Astrocyte (in vitro differentiated cells and primary cell): ENCODE measurements at regions not wholly inside any gene's neighbourhood (a gene's known extent, or its start where the extent isn't known, plus 50 kb on each side); places are given as distances from the start of the nearest gene placed in this dataset.

Source experiments
- EZH2 ChIP-seq: IDR thresholded peaks from 2 replicates; pipeline ENCODE4 v1.6.1; 2012; ENCODE audit warnings: mild to moderate bottlenecking, low read length, inconsistent platforms; ENCODE audit not compliant: insufficient read depth
- TF ChIP-seq, protein P1 (sequence below): IDR thresholded peaks from 2 replicates; pipeline ENCODE4 v1.5.1; 2011; ENCODE audit warnings: low read depth, mild to moderate bottlenecking, inconsistent platforms, low read length, moderate library complexity; ENCODE audit not compliant: insufficient read depth

- TF ChIP-seq, protein P1, sequence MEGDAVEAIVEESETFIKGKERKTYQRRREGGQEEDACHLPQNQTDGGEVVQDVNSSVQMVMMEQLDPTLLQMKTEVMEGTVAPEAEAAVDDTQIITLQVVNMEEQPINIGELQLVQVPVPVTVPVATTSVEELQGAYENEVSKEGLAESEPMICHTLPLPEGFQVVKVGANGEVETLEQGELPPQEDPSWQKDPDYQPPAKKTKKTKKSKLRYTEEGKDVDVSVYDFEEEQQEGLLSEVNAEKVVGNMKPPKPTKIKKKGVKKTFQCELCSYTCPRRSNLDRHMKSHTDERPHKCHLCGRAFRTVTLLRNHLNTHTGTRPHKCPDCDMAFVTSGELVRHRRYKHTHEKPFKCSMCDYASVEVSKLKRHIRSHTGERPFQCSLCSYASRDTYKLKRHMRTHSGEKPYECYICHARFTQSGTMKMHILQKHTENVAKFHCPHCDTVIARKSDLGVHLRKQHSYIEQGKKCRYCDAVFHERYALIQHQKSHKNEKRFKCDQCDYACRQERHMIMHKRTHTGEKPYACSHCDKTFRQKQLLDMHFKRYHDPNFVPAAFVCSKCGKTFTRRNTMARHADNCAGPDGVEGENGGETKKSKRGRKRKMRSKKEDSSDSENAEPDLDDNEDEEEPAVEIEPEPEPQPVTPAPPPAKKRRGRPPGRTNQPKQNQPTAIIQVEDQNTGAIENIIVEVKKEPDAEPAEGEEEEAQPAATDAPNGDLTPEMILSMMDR = no peak
- no peak for TF ChIP-seq EZH2
Measured at GRCh38 chr5:74153255-74153790, 487.2 kb downstream of the ENC1 start.
